ENCODE measurements at regions not wholly inside any gene's neighbourhood (a gene's known extent, or its start where the extent isn't known, plus 50 kb on each side); places are given as distances from the start of the nearest gene placed in this dataset.

GRCh38 chr14:83533734-83534133 is 1996.2 kb upstream of the FLRT2 start:
- Histone ChIP-seq H3K27me3 (ENCODE audit: control insufficient read depth in 1 of 2, insufficient read depth in 2 of 2, low read length in 2 of 2) (no peaks in the 10 kb centered on the region), H3K4me3 (ENCODE audit: low read length in 2 of 2) (no peak overlapping the region), H3K36me3 (ENCODE audit: control insufficient read depth in 2 of 2, insufficient read depth in 2 of 2, low read length in 2 of 2) (no peaks in the 10 kb centered on the region), H3K9me3 (ENCODE audit: control insufficient read depth in 2 of 2, low read length in 2 of 2) (no peaks in the 10 kb centered on the region), H3K9ac (ENCODE audit: low read length in 2 of 2) (no peak overlapping the region), H3K4me1 (ENCODE audit: control insufficient read depth, insufficient read depth, low read length) (no peaks in the 10 kb centered on the region), H3K27ac (ENCODE audit: low read length) (no peak overlapping the region)

- H3K4me3 ChIP-seq (ENCODE audit: low read length in 2 of 2), result no peak overlapping the region
- H3K36me3 ChIP-seq (ENCODE audit: control insufficient read depth in 2 of 2, insufficient read depth in 2 of 2, low read length in 2 of 2), result no peaks in the 10 kb centered on the region
- no peak overlapping the region for H3K27ac ChIP-seq (ENCODE audit: low read length)
- no peak overlapping the region for H3K9ac ChIP-seq (ENCODE audit: low read length in 2 of 2)
- H3K4me1 ChIP-seq (ENCODE audit: control insufficient read depth, insufficient read depth, low read length), result no peaks in the 10 kb centered on the region
- H3K9me3 ChIP-seq (ENCODE audit: control insufficient read depth in 2 of 2, low read length in 2 of 2), result peaks cover 0 to 3% of the 10 kb centered on the region in 2 donors
- no peaks in the 10 kb centered on the region for H3K27me3 ChIP-seq (ENCODE audit: control insufficient read depth in 1 of 2, insufficient read depth in 2 of 2, low read length in 2 of 2)
These were observed 1994.9 kb upstream of the FLRT2 start for GRCh38 chr14:83534995-83535394.

- Histone ChIP-seq H3K4me1 (ENCODE audit: control insufficient read depth, insufficient read depth, low read length) (no peaks in the 10 kb centered on the region), H3K9ac (ENCODE audit: low read length in 2 of 2) (no peak overlapping the region), H3K9me3 (ENCODE audit: control insufficient read depth in 2 of 2, low read length in 2 of 2) (peaks cover 0 to 3% of the 10 kb centered on the region in 2 donors), H3K36me3 (ENCODE audit: control insufficient read depth in 2 of 2, insufficient read depth in 2 of 2, low read length in 2 of 2) (no peaks in the 10 kb centered on the region), H3K27ac (ENCODE audit: low read length) (no peak overlapping the region), H3K27me3 (ENCODE audit: control insufficient read depth in 1 of 2, insufficient read depth in 2 of 2, low read length in 2 of 2) (no peaks in the 10 kb centered on the region), H3K4me3 (ENCODE audit: low read length in 2 of 2) (no peak overlapping the region)
These were observed 1994.5 kb upstream of the FLRT2 start for GRCh38 chr14:83535444-83535843.

GRCh38 chr14:83541147-83541546 is 1988.8 kb upstream of the FLRT2 start:
- Histone ChIP-seq H3K4me1 (ENCODE audit: control insufficient read depth, insufficient read depth, low read length) (no peaks in the 10 kb centered on the region), H3K9me3 (ENCODE audit: control insufficient read depth in 2 of 2, low read length in 2 of 2) (peaks cover 0 to 6% of the 10 kb centered on the region in 2 donors), H3K27ac (ENCODE audit: low read length) (no peak overlapping the region), H3K9ac (ENCODE audit: low read length in 2 of 2) (no peak overlapping the region), H3K4me3 (ENCODE audit: low read length in 2 of 2) (no peak overlapping the region), H3K27me3 (ENCODE audit: control insufficient read depth in 1 of 2, insufficient read depth in 2 of 2, low read length in 2 of 2) (no peaks in the 10 kb centered on the region), H3K36me3 (ENCODE audit: control insufficient read depth in 2 of 2, insufficient read depth in 2 of 2, low read length in 2 of 2) (no peaks in the 10 kb centered on the region)

GRCh38 chr14:83548061-83548839 is 1981.7 kb upstream of the FLRT2 start:
- Histone ChIP-seq H3K9ac (ENCODE audit: low read length in 2 of 2) (no peak overlapping the region), H3K4me1 (ENCODE audit: control insufficient read depth, insufficient read depth, low read length) (no peaks in the 10 kb centered on the region), H3K9me3 (ENCODE audit: control insufficient read depth in 2 of 2, low read length in 2 of 2) (no peaks in the 10 kb centered on the region), H3K27ac (ENCODE audit: low read length) (no peak overlapping the region), H3K4me3 (ENCODE audit: low read length in 2 of 2) (no peak overlapping the region), H3K36me3 (ENCODE audit: control insufficient read depth in 2 of 2, insufficient read depth in 2 of 2, low read length in 2 of 2) (no peaks in the 10 kb centered on the region), H3K27me3 (ENCODE audit: control insufficient read depth in 1 of 2, insufficient read depth in 2 of 2, low read length in 2 of 2) (no peaks in the 10 kb centered on the region)

GRCh38 chr14:83556065-83556464 is 1973.9 kb upstream of the FLRT2 start:
- no peak overlapping the region for H3K27ac ChIP-seq (ENCODE audit: low read length)
- no peaks in the 10 kb centered on the region for H3K27me3 ChIP-seq (ENCODE audit: control insufficient read depth in 1 of 2, insufficient read depth in 2 of 2, low read length in 2 of 2)
- no peak overlapping the region for H3K9ac ChIP-seq (ENCODE audit: low read length in 2 of 2)
- H3K4me1 ChIP-seq (ENCODE audit: control insufficient read depth, insufficient read depth, low read length), result no peaks in the 10 kb centered on the region
- no peak overlapping the region for H3K4me3 ChIP-seq (ENCODE audit: low read length in 2 of 2)
- H3K9me3 ChIP-seq (ENCODE audit: control insufficient read depth in 2 of 2, low read length in 2 of 2), result no peaks in the 10 kb centered on the region
- H3K36me3 ChIP-seq (ENCODE audit: control insufficient read depth in 2 of 2, insufficient read depth in 2 of 2, low read length in 2 of 2), result no peaks in the 10 kb centered on the region

GRCh38 chr14:83556746-83557453 is 1973.0 kb upstream of the FLRT2 start:
- Histone ChIP-seq H3K36me3 (ENCODE audit: control insufficient read depth in 2 of 2, insufficient read depth in 2 of 2, low read length in 2 of 2) (no peaks in the 10 kb centered on the region), H3K4me3 (ENCODE audit: low read length in 2 of 2) (no peak overlapping the region), H3K27ac (ENCODE audit: low read length) (no peak overlapping the region), H3K27me3 (ENCODE audit: control insufficient read depth in 1 of 2, insufficient read depth in 2 of 2, low read length in 2 of 2) (no peaks in the 10 kb centered on the region), H3K9me3 (ENCODE audit: control insufficient read depth in 2 of 2, low read length in 2 of 2) (no peaks in the 10 kb centered on the region), H3K9ac (ENCODE audit: low read length in 2 of 2) (no peak overlapping the region), H3K4me1 (ENCODE audit: control insufficient read depth, insufficient read depth, low read length) (no peaks in the 10 kb centered on the region)

GRCh38 chr14:83558946-83559345 is 1971.0 kb upstream of the FLRT2 start:
- no peak overlapping the region for H3K4me3 ChIP-seq (ENCODE audit: low read length in 2 of 2)
- H3K9me3 ChIP-seq (ENCODE audit: control insufficient read depth in 2 of 2, low read length in 2 of 2), result no peaks in the 10 kb centered on the region
- no peaks in the 10 kb centered on the region for H3K4me1 ChIP-seq (ENCODE audit: control insufficient read depth, insufficient read depth, low read length)
- H3K27ac ChIP-seq (ENCODE audit: low read length), result no peak overlapping the region
- H3K36me3 ChIP-seq (ENCODE audit: control insufficient read depth in 2 of 2, insufficient read depth in 2 of 2, low read length in 2 of 2), result no peaks in the 10 kb centered on the region
- no peak overlapping the region for H3K9ac ChIP-seq (ENCODE audit: low read length in 2 of 2)
- no peaks in the 10 kb centered on the region for H3K27me3 ChIP-seq (ENCODE audit: control insufficient read depth in 1 of 2, insufficient read depth in 2 of 2, low read length in 2 of 2)

- H3K4me3 ChIP-seq (ENCODE audit: low read length in 2 of 2), result no peak overlapping the region
- H3K36me3 ChIP-seq (ENCODE audit: control insufficient read depth in 2 of 2, insufficient read depth in 2 of 2, low read length in 2 of 2), result no peaks in the 10 kb centered on the region
- no peak overlapping the region for H3K27ac ChIP-seq (ENCODE audit: low read length)
- H3K9ac ChIP-seq (ENCODE audit: low read length in 2 of 2), result no peak overlapping the region
- no peaks in the 10 kb centered on the region for H3K9me3 ChIP-seq (ENCODE audit: control insufficient read depth in 2 of 2, low read length in 2 of 2)
- no peaks in the 10 kb centered on the region for H3K4me1 ChIP-seq (ENCODE audit: control insufficient read depth, insufficient read depth, low read length)
- H3K27me3 ChIP-seq (ENCODE audit: control insufficient read depth in 1 of 2, insufficient read depth in 2 of 2, low read length in 2 of 2), result no peaks in the 10 kb centered on the region
These were observed 1970.2 kb upstream of the FLRT2 start for GRCh38 chr14:83559721-83560120.

- Histone ChIP-seq H3K4me1 (ENCODE audit: control insufficient read depth, insufficient read depth, low read length) (no peaks in the 10 kb centered on the region), H3K9ac (ENCODE audit: low read length in 2 of 2) (no peak overlapping the region), H3K27me3 (ENCODE audit: control insufficient read depth in 1 of 2, insufficient read depth in 2 of 2, low read length in 2 of 2) (no peaks in the 10 kb centered on the region), H3K27ac (ENCODE audit: low read length) (no peak overlapping the region), H3K36me3 (ENCODE audit: control insufficient read depth in 2 of 2, insufficient read depth in 2 of 2, low read length in 2 of 2) (no peaks in the 10 kb centered on the region), H3K4me3 (ENCODE audit: low read length in 2 of 2) (no peak overlapping the region), H3K9me3 (ENCODE audit: control insufficient read depth in 2 of 2, low read length in 2 of 2) (no peaks in the 10 kb centered on the region)
These were observed 1968.7 kb upstream of the FLRT2 start for GRCh38 chr14:83561261-83561660.

- no peaks in the 10 kb centered on the region for H3K9me3 ChIP-seq (ENCODE audit: control insufficient read depth in 2 of 2, low read length in 2 of 2)
- H3K36me3 ChIP-seq (ENCODE audit: control insufficient read depth in 2 of 2, insufficient read depth in 2 of 2, low read length in 2 of 2), result no peaks in the 10 kb centered on the region
- H3K27me3 ChIP-seq (ENCODE audit: control insufficient read depth in 1 of 2, insufficient read depth in 2 of 2, low read length in 2 of 2), result no peaks in the 10 kb centered on the region
- no peaks in the 10 kb centered on the region for H3K4me1 ChIP-seq (ENCODE audit: control insufficient read depth, insufficient read depth, low read length)
- H3K4me3 ChIP-seq (ENCODE audit: low read length in 2 of 2), result no peak overlapping the region
- no peak overlapping the region for H3K9ac ChIP-seq (ENCODE audit: low read length in 2 of 2)
- H3K27ac ChIP-seq (ENCODE audit: low read length), result no peak overlapping the region
These were observed 1963.4 kb upstream of the FLRT2 start for GRCh38 chr14:83566567-83566966.
